HCT116 (cell line): ENCODE measurements at regions not wholly inside any gene's neighbourhood (a gene's known extent, or its start where the extent isn't known, plus 50 kb on each side); places are given as distances from the start of the nearest gene placed in this dataset.

ENCODE experiments used
- ATAC-seq: fragments of 200-7000 bp; cut with Tn5 transposase; 2 replicates; pipeline ENCODE4 v1.9.1; 2020; ENCODE audit warnings: mild to moderate bottlenecking, moderate library complexity
- BruUV-seq: library from RNA; stranded (reverse); fragments of 400-500 nt; replicated peaks from 2 replicates; lab custom pipeline; 2021; lab: Mats Ljungman, UMichigan
- CTCF ChIA-PET: fragments of 300-600 bp; sonication (Branson Sonifier 250); formaldehyde crosslinking; loops from one replicate; lab custom pipeline; 2021; ENCODE audit warnings: antibody characterized with exemption; lab: Charles Lee
- POLR2A ChIA-PET: fragments of 300-600, 350-600 bp; sonication (Branson Sonifier 250); formaldehyde crosslinking; loops from one replicate; lab custom pipeline; 2021; ENCODE audit warnings: antibody characterized with exemption; lab: Charles Lee
- RAD21 ChIA-PET, 2 experiments: fragments of 300-600 bp; sonication (Branson Sonifier 250); formaldehyde crosslinking; loops; one replicate each; lab custom pipeline; 2023; ENCODE audit warnings: low total read pairs in 2 of 2; ENCODE audit not compliant: uncharacterized antibody in 2 of 2, unreplicated experiment in 2 of 2, low non-redundant PET in 1 of 2; lab: Charles Lee
- DNase-seq: peaks from one replicate; pipeline ENCODE4 v3.0.0-alpha.2; 2010; ENCODE audit warnings: low read depth, low spot score
- H2AFZ ChIP-seq: fragments of 200-600 bp; shearing (Covaris generic), sonication (generic); 2 replicates; pipeline ENCODE4 v1.6.1; 2017; ENCODE audit warnings: low read depth, mixed run types, mixed read lengths, antibody characterized with exemption, low read length; ENCODE audit not compliant: poor library complexity, severe bottlenecking
- H3K27ac ChIP-seq: 2 replicates; pipeline ENCODE4 v1.5.1; 2012; ENCODE audit warnings: low read depth, low read length
- H3K27me3 ChIP-seq: fragments of 200-600 bp; sonication (generic); 2 replicates; pipeline ENCODE4 v1.6.1; 2016; ENCODE audit warnings: mixed run types, low read length, mixed read lengths; ENCODE audit not compliant: insufficient read depth
- H3K36me3 ChIP-seq, 2 experiments: fragments of 200-500 bp in 1 of 2; fragments of 200-600 bp in 1 of 2; sonication (Bioruptor generic) in 1 of 2; sonication (generic) in 1 of 2; 2 replicates each; pipeline versions ENCODE4 v1.5.1 to v1.6.1; 2014 to 2016; ENCODE audit warnings: low read length in 2 of 2, inconsistent platforms in 1 of 2, mixed read lengths in 1 of 2, mixed run types in 1 of 2; ENCODE audit not compliant: insufficient read depth in 2 of 2, control insufficient read depth in 1 of 2
- H3K4me1 ChIP-seq, 2 experiments: fragments of 200-600 bp in 1 of 2; sonication (generic) in 1 of 2; 2 replicates each; pipeline versions ENCODE4 v1.5.1 to v1.6.1; 2012 to 2017; ENCODE audit warnings: low read length in 2 of 2, inconsistent platforms in 1 of 2, mild to moderate bottlenecking in 1 of 2, mixed read lengths in 1 of 2, mixed run types in 1 of 2, moderate library complexity in 1 of 2; ENCODE audit not compliant: insufficient read depth in 2 of 2, control insufficient read depth in 1 of 2
- H3K4me2 ChIP-seq: fragments of 200-600 bp; sonication (generic); 2 replicates; pipeline ENCODE4 v1.6.1; 2017; ENCODE audit warnings: mixed run types, low read length, mixed read lengths
- H3K4me3 ChIP-seq, 2 experiments: fragments of 200-600 bp in 1 of 2; sonication (generic) in 1 of 2; replicated peaks in 1 of 2; 2 replicates each; pipeline ENCODE4 v1.5.1; 2011 to 2016; ENCODE audit warnings: low read length in 2 of 2, control low read depth in 1 of 2, low read depth in 1 of 2, mild to moderate bottlenecking in 1 of 2, mixed read lengths in 1 of 2, mixed run types in 1 of 2
- H3K79me2 ChIP-seq: fragments of 200-600 bp; sonication (generic); 2 replicates; pipeline ENCODE4 v1.6.1; 2017; ENCODE audit warnings: mild to moderate bottlenecking, mixed run types, low read length, moderate library complexity, mixed read lengths; ENCODE audit not compliant: insufficient read depth
- H3K9ac ChIP-seq: fragments of 200-600 bp; sonication (generic); 2 replicates; pipeline ENCODE4 v1.6.1; 2016; ENCODE audit warnings: low read length, mixed read lengths
- H3K9me2 ChIP-seq: fragments of 200-600 bp; sonication (generic), shearing (Covaris generic); 2 replicates; pipeline ENCODE4 v1.6.1; 2017; ENCODE audit warnings: mixed run types, mild to moderate bottlenecking, moderate library complexity; ENCODE audit not compliant: insufficient read depth
- H3K9me3 ChIP-seq, 2 experiments: fragments of 200-500 bp in 1 of 2; fragments of 200-600 bp in 1 of 2; sonication (Bioruptor generic) in 1 of 2; sonication (generic) in 1 of 2; 2 replicates each; pipeline ENCODE4 v1.6.1; 2014 to 2017; ENCODE audit warnings: low read length in 2 of 2, mixed read lengths in 2 of 2, inconsistent platforms in 1 of 2, low read depth in 1 of 2, mild to moderate bottlenecking in 1 of 2, mixed run types in 1 of 2, moderate library complexity in 1 of 2; ENCODE audit not compliant: control insufficient read depth in 1 of 2, insufficient read depth in 1 of 2
- H4K20me1 ChIP-seq: fragments of 200-600 bp; sonication (generic), shearing (Covaris generic); 2 replicates; pipeline ENCODE4 v1.6.1; 2017; ENCODE audit warnings: mixed run types, mild to moderate bottlenecking, moderate library complexity; ENCODE audit not compliant: insufficient read depth
- ATF3 ChIP-seq: IDR thresholded peaks from 2 replicates; pipeline ENCODE4 v1.6.1; 2012
- CEBPB ChIP-seq: IDR thresholded peaks from 2 replicates; pipeline ENCODE4 v1.6.1; 2012; ENCODE audit warnings: low read depth
- EGR1 ChIP-seq: IDR thresholded peaks from 2 replicates; pipeline ENCODE4 v1.6.1; 2012; ENCODE audit warnings: low read depth
- EZH2phosphoT487 ChIP-seq: fragments of 200-600 bp; IDR thresholded peaks from 2 replicates; pipeline ENCODE4 v1.6.1; 2018; ENCODE audit warnings: antibody characterized with exemption, borderline replicate concordance
- RAD21 ChIP-seq: IDR thresholded peaks from 2 replicates; pipeline ENCODE4 v1.6.1; 2012; ENCODE audit warnings: low read depth, mild to moderate bottlenecking
- TCF7L2 ChIP-seq: IDR thresholded peaks from 2 replicates; pipeline ENCODE4 v1.7.0; 2011; ENCODE audit warnings: borderline replicate concordance, inconsistent platforms; ENCODE audit not compliant: insufficient read depth, insufficient read length; ENCODE audit errors: extremely low read depth
- ZBTB33 ChIP-seq: IDR thresholded peaks from 2 replicates; pipeline ENCODE4 v1.6.1; 2011; ENCODE audit warnings: mild to moderate bottlenecking, low read length, moderate library complexity; ENCODE audit not compliant: insufficient replicate concordance; ENCODE audit errors: extremely low read depth
- ZFX ChIP-seq: fragments of 450-650 bp; IDR thresholded peaks from 2 replicates; pipeline ENCODE4 v1.6.1; 2017
- intact Hi-C: fragments of 100-400 bp; cut with micrococcal nuclease; formaldehyde crosslinking; loops from 2 replicates; pipeline ENCODE4 v1.10.0; 2022

GRCh38 chrX:8919801-8920200 is 114.1 kb downstream of the FAM9B start:
- H3K27ac ChIP-seq = no peak overlapping the region
- no peak overlapping the region for H3K9ac ChIP-seq
- no peak overlapping the region for H2AFZ ChIP-seq
- no peaks in the 10 kb centered on the region for H4K20me1 ChIP-seq
- TF ChIP-seq EZH2phosphoT487 = no peak
- TF ChIP-seq CEBPB = no peak
- no peak for TF ChIP-seq ATF3
- TF ChIP-seq TCF7L2 = no peak
- no peak for TF ChIP-seq EGR1
- no peak overlapping the region for H3K4me2 ChIP-seq
- intact Hi-C loops = no loop called here
- H3K4me1 ChIP-seq = no peaks in the 10 kb centered on the region
- ChIA-PET POLR2A (no interaction called here), CTCF (no interaction called here), RAD21 (no interaction called here)
- H3K79me2 ChIP-seq = no peaks in the 10 kb centered on the region
- H3K4me3 ChIP-seq = no peak overlapping the region
- no peaks in the 10 kb centered on the region for H3K27me3 ChIP-seq
- DNase-seq (no peak), ATAC-seq (no peak)
- H3K36me3 ChIP-seq = no peaks in the 10 kb centered on the region
- H3K9me3 ChIP-seq = no peaks in the 10 kb centered on the region
- no peaks in the 10 kb centered on the region for H3K9me2 ChIP-seq
- BruUV-seq = no TSS peak

GRCh38 chrX:8916697-8917096 is 115.5 kb upstream of the FAM9A start:
- CTCF ChIA-PET = no interaction called here
- POLR2A ChIA-PET = no interaction called here

More at GRCh38 chrX:8916697-8917096, 115.5 kb upstream of the FAM9A start:
- TF ChIP-seq ATF3 = no peak
- TF ChIP-seq ZBTB33 = no peak
- no peak for TF ChIP-seq ZFX
- no peak for TF ChIP-seq RAD21
- H3K4me3 ChIP-seq = no peak overlapping the region
- H4K20me1 ChIP-seq = no peaks in the 10 kb centered on the region
- H3K27ac ChIP-seq = no peak overlapping the region
- BruUV-seq = no TSS peak
- H2AFZ ChIP-seq = no peak overlapping the region
- intact Hi-C loops = no loop called here
- DNase-seq = no peak
- no peaks in the 10 kb centered on the region for H3K79me2 ChIP-seq
- ATAC-seq = no peak
- no peaks in the 10 kb centered on the region for H3K27me3 ChIP-seq
- no peaks in the 10 kb centered on the region for H3K9me3 ChIP-seq
- H3K9me2 ChIP-seq = no peaks in the 10 kb centered on the region
- no peak overlapping the region for H3K4me2 ChIP-seq
- no peaks in the 10 kb centered on the region for H3K36me3 ChIP-seq
- H3K9ac ChIP-seq = no peak overlapping the region
- no peaks in the 10 kb centered on the region for H3K4me1 ChIP-seq
- RAD21 ChIA-PET = no interaction called here
